HFFc6 (cell line): ENCODE measurements at regions not wholly inside any gene's neighbourhood (a gene's known extent, or its start where the extent isn't known, plus 50 kb on each side); places are given as distances from the start of the nearest gene placed in this dataset.

ENCODE experiments used
- DNase-seq: peaks from one replicate; pipeline ENCODE4 v3.0.0-alpha.2; 2018
- H3K27ac Mint-ChIP-seq: 2 replicates; pipeline ENCODE4 v1.8.0; 2020; ENCODE audit warnings: mild to moderate bottlenecking, mixed read lengths
- H3K27me3 Mint-ChIP-seq: 2 replicates; pipeline ENCODE4 v1.8.0; 2021; ENCODE audit warnings: mild to moderate bottlenecking, moderate library complexity, mixed read lengths; ENCODE audit not compliant: insufficient read depth
- H3K36me3 Mint-ChIP-seq: 2 replicates; pipeline ENCODE4 v1.8.0; 2021; ENCODE audit warnings: low read depth, mixed read lengths
- H3K4me1 Mint-ChIP-seq: 2 replicates; pipeline ENCODE4 v1.8.0; 2020; ENCODE audit warnings: low read depth, mixed read lengths
- H3K4me3 Mint-ChIP-seq: 2 replicates; pipeline ENCODE4 v1.8.0; 2020; ENCODE audit warnings: mild to moderate bottlenecking, moderate library complexity, mixed read lengths
- H3K9me3 Mint-ChIP-seq: 2 replicates; pipeline ENCODE4 v1.8.0; 2020; ENCODE audit warnings: mild to moderate bottlenecking, mixed read lengths
- CTCF ChIP-seq: fragments of 200-600 bp; sonication (generic); IDR thresholded peaks from 2 replicates; pipeline ENCODE4 v1.5.0; 2021; ENCODE audit warnings: antibody characterized with exemption, mild to moderate bottlenecking

- TF ChIP-seq CTCF, result no peak
- Mint-ChIP-seq H3K4me3 (no peak overlapping the region), H3K27me3 (no peaks in the 10 kb centered on the region), H3K36me3 (no peaks in the 10 kb centered on the region), H3K4me1 (no peaks in the 10 kb centered on the region), H3K9me3 (peaks cover 33% of the 10 kb centered on the region), H3K27ac (no peak overlapping the region)
- DNase-seq, result no peak
Observed at GRCh38 chr10:18866852-18867251, 181.7 kb upstream of the MALRD1 start.

GRCh38 chr10:18868919-18869318, 179.7 kb upstream of the MALRD1 start:
- TF ChIP-seq CTCF, result no peak
- Mint-ChIP-seq H3K27ac (no peak overlapping the region), H3K4me1 (no peaks in the 10 kb centered on the region), H3K36me3 (no peaks in the 10 kb centered on the region), H3K4me3 (no peak overlapping the region), H3K27me3 (no peaks in the 10 kb centered on the region), H3K9me3 (peaks cover 25% of the 10 kb centered on the region)
- DNase-seq, result no peak

- Mint-ChIP-seq H3K9me3 (peaks cover 28% of the 10 kb centered on the region), H3K4me3 (no peak overlapping the region), H3K27me3 (no peaks in the 10 kb centered on the region), H3K27ac (no peak overlapping the region), H3K36me3 (no peaks in the 10 kb centered on the region), H3K4me1 (no peaks in the 10 kb centered on the region)
- TF ChIP-seq CTCF, result no peak
- DNase-seq, result no peak
Observed at GRCh38 chr10:18875477-18875876, 173.1 kb upstream of the MALRD1 start.

- Mint-ChIP-seq H3K27me3 (no peaks in the 10 kb centered on the region), H3K9me3 (peaks cover 33% of the 10 kb centered on the region)
Observed at GRCh38 chr10:18879284-18879683, 169.3 kb upstream of the MALRD1 start.

GRCh38 chr10:18880530-18880929, 168.1 kb upstream of the MALRD1 start:
- Mint-ChIP-seq H3K27ac (no peak overlapping the region), H3K4me1 (no peaks in the 10 kb centered on the region), H3K9me3 (peaks cover 29% of the 10 kb centered on the region), H3K4me3 (no peak overlapping the region), H3K27me3 (no peaks in the 10 kb centered on the region), H3K36me3 (no peaks in the 10 kb centered on the region)
- DNase-seq, result no peak
- TF ChIP-seq CTCF, result no peak

More at GRCh38 chr10:18879284-18879683, 169.3 kb upstream of the MALRD1 start:
- no peak for TF ChIP-seq CTCF
- DNase-seq, result no peak
- H3K27ac Mint-ChIP-seq, result no peak overlapping the region
- H3K36me3 Mint-ChIP-seq, result no peaks in the 10 kb centered on the region
- H3K4me1 Mint-ChIP-seq, result no peaks in the 10 kb centered on the region
- H3K4me3 Mint-ChIP-seq, result no peak overlapping the region

- TF ChIP-seq CTCF, result no peak
- Mint-ChIP-seq H3K36me3 (no peaks in the 10 kb centered on the region), H3K4me1 (no peaks in the 10 kb centered on the region), H3K9me3 (peaks cover 27% of the 10 kb centered on the region), H3K4me3 (no peak overlapping the region), H3K27me3 (no peaks in the 10 kb centered on the region), H3K27ac (no peak overlapping the region)
- DNase-seq, result no peak
Observed at GRCh38 chr10:18886102-18886501, 162.5 kb upstream of the MALRD1 start.
